Esophagus mucosa (tissue), 1 donor: ENCODE measurements at regions not wholly inside any gene's neighbourhood (a gene's known extent, or its start where the extent isn't known, plus 50 kb on each side); places are given as distances from the start of the nearest gene placed in this dataset.

ENCODE experiments used
- ATAC-seq: fragments of 200-7000 bp; cut with Tn5 transposase; one replicate; pipeline ENCODE4 v1.9.1; 2020
- donor health status: DM: yes; HTN: yes; CAD: no.

GRCh38 chr12:18905134-18905533 is 167.2 kb downstream of the CAPZA3 start:
- peak; percentile 59 for ATAC-seq

GRCh38 chr12:18906395-18906794 is 168.5 kb downstream of the CAPZA3 start:
- no peak for ATAC-seq

- no peak for ATAC-seq
Observed at GRCh38 chr12:18907127-18907526, 169.2 kb downstream of the CAPZA3 start.

GRCh38 chr12:18907728-18908127 is 169.8 kb downstream of the CAPZA3 start:
- no peak for ATAC-seq

- no peak for ATAC-seq
Observed at GRCh38 chr12:18908191-18908590, 170.3 kb downstream of the CAPZA3 start.

- ATAC-seq, result no peak
Observed at GRCh38 chr12:18919871-18920511, 182.1 kb downstream of the CAPZA3 start.

GRCh38 chr12:18922851-18923250 is 184.9 kb downstream of the CAPZA3 start:
- no peak for ATAC-seq

GRCh38 chr12:18923721-18924120 is 185.8 kb downstream of the CAPZA3 start:
- no peak for ATAC-seq

GRCh38 chr12:18926188-18926587 is 188.3 kb downstream of the CAPZA3 start:
- no peak for ATAC-seq

- ATAC-seq, result no peak
Observed at GRCh38 chr12:18932211-18932610, 194.3 kb downstream of the CAPZA3 start.

- ATAC-seq, result no peak
Observed at GRCh38 chr12:18932715-18933114, 194.8 kb downstream of the CAPZA3 start.

GRCh38 chr12:18935371-18935965 is 194.1 kb upstream of the PLEKHA5 start:
- ATAC-seq, result no peak

GRCh38 chr12:18939051-18939450 is 190.5 kb upstream of the PLEKHA5 start:
- ATAC-seq, result no peak

GRCh38 chr12:18942669-18943068 is 186.9 kb upstream of the PLEKHA5 start:
- no peak for ATAC-seq

GRCh38 chr12:18943200-18943599 is 186.3 kb upstream of the PLEKHA5 start:
- ATAC-seq, result no peak

GRCh38 chr12:18946106-18946505 is 183.4 kb upstream of the PLEKHA5 start:
- ATAC-seq, result no peak

- no peak for ATAC-seq
Observed at GRCh38 chr12:18951218-18951617, 178.3 kb upstream of the PLEKHA5 start.

GRCh38 chr12:18953505-18953904 is 176.0 kb upstream of the PLEKHA5 start:
- ATAC-seq, result no peak

GRCh38 chr12:18955594-18955993 is 173.9 kb upstream of the PLEKHA5 start:
- ATAC-seq, result no peak

GRCh38 chr12:18965203-18965602 is 164.3 kb upstream of the PLEKHA5 start:
- ATAC-seq, result no peak

GRCh38 chr12:18966954-18967353 is 162.6 kb upstream of the PLEKHA5 start:
- ATAC-seq, result no peak

- ATAC-seq, result no peak
Observed at GRCh38 chr12:18967814-18968213, 161.7 kb upstream of the PLEKHA5 start.

- ATAC-seq, result no peak
Observed at GRCh38 chr12:18969512-18969911, 160.0 kb upstream of the PLEKHA5 start.

- ATAC-seq, result no peak
Observed at GRCh38 chr12:18970603-18971002, 158.9 kb upstream of the PLEKHA5 start.

GRCh38 chr12:18971932-18972331 is 157.6 kb upstream of the PLEKHA5 start:
- ATAC-seq, result no peak
